NCI-H1436 treated with DMSO at 0.1 percent for 48 hours (cell line): ENCODE measurements at regions not wholly inside any gene's neighbourhood (a gene's known extent, or its start where the extent isn't known, plus 50 kb on each side); places are given as distances from the start of the nearest gene placed in this dataset.
"Not testable (repeated sequence)": the region's sequence is repeated elsewhere in the genome, so short reads cannot be mapped to it uniquely, and the experiment has no call there.

Experiments used
- DNase-seq: peaks from one replicate; lab custom pipeline; 2025; lab: John Stamatoyannopoulos, UW

GRCh38 chr2:4047961-4048891 is 344.9 kb downstream of the DCDC2C start:
- no peak for DNase-seq

DNA sequence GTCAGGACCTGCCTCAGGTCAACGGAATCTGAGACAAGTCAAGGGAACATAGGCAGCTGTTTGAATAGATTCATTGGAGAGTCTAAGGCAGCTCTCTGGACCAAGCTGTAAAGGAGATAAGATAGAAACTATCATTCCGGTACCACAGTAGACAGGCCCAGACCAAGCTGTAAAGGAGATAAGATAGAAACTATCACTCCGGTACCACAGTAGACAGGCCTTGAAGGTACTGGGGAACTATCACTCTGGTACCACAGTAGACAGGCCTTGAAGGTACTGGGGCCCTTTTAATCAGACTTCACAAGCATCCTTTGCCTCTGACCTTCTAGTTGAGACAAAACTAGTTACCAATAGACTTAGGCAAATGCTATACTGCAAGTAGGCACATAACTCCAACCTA is 346.1 kb downstream of the DCDC2C start:
- no peak for DNase-seq

- no peak for DNase-seq
Observed at GRCh38 chr2:4053769-4054493, 350.6 kb downstream of the DCDC2C start.

GRCh38 chr2:4066217-4066616 is 362.8 kb downstream of the DCDC2C start:
- no peak for DNase-seq

DNA sequence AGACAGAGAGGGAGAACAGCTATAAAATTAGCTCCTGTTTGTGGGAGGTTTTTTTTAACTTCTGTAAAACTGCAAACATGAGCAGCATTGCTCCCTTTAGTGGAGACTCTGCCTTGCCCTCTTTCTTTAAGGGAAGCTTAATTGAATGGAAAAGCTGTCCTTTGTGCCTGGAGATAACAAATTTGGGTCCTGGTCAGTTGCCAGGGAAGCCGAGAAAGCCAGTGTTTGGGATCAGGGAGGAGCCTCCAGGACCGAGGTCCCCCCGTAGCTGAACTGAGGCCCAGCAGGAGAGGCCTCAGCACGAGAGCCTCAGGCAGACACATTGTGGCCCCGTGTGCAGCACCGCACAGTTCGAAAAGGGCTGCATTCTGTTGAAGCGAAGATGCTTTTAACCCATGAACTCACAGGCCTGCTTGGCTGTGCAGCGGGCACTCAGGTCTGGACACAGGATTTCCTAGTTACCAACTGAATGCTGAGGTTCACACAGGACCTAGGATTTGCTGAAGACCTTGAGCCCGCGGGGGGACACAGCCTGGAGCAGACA is 369.7 kb downstream of the DCDC2C start:
- no peak for DNase-seq

- DNase-seq = peak; percentile 90
Observed at GRCh38 chr2:4077017-4077416, 373.6 kb downstream of the DCDC2C start.

GRCh38 chr2:4085186-4085585 is 381.8 kb downstream of the DCDC2C start:
- no peak for DNase-seq

- DNase-seq = peak; percentile 70
Observed at GRCh38 chr2:4090668-4091630, 387.6 kb downstream of the DCDC2C start.

GRCh38 chr2:4091869-4092268 is 388.5 kb downstream of the DCDC2C start:
- DNase-seq = no peak

- DNase-seq = no peak
Observed at GRCh38 chr2:4094743-4095142, 391.4 kb downstream of the DCDC2C start.

DNA sequence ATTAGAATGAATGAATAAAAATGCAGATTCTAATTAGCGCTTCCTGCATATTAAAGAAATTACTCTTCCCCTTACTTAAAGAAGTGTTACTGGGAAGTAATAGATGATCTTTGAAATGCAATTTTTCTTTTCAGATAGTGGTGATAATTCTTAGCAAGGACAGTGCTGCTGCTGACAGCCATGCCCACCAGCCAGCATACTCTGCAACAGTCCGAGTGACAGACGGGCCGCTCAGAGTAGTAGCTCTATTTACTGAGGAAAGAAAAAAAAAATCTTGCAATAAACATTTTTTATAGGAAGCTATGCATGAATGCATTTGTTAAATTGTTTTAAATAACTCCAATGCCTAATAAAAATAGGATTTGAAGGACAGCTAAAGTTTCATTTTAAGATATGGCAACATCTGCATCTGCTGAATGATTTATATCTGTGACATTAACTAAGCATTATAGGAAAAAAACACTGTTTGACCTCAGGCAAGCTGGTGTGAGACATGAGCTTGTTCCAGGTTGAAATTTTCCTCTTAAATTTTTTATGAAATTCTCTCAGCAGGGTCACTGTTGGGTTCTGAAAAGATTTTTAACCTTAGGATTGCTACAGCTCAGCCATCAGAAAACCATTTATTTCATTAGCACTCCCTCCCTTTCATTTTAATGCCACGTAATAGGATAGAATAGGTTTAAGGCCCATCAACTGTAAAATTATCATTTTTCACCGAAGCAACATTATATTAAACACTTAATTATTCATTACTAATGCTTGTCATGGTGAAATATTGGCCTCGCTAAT is 393.8 kb downstream of the DCDC2C start:
- no peak for DNase-seq

DNA sequence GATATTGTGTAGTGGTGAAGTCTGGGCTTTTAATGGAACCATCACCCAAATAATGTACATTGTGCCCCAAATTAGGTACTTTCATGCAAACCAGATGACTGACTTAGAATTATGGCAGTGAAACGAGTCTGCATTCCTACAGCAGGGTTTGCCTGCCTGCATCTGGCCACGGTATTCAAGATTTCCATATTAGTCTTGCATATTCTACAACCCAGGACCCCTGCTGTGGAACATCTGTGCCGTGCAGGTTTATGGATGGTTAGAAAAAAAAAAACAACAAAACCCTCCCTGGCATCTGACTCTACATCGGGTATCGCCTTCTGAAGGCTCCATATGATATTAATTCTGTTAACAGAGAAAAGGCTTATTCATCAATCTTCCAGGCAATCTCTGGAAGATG is 394.8 kb downstream of the DCDC2C start:
- no peak for DNase-seq

DNA sequence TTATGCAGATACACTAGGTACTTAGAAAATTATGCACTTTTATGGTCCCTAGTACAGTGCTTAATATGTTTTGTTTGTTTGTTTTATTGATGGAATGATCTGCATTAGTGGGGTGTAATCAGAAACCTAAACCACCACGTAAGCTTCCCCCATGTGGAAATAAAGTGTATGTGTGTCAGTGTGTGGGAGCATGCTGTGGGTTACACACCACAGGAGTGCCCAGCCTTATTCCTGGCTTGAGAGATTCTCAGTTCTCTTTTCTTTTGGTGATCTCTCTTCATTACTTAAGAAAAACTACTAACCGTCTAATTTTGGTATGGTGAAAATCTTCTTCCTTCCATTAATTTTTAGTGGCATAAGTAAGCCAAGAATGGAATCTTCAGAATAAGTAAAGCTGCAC is 398.6 kb downstream of the DCDC2C start:
- DNase-seq = no peak

DNA sequence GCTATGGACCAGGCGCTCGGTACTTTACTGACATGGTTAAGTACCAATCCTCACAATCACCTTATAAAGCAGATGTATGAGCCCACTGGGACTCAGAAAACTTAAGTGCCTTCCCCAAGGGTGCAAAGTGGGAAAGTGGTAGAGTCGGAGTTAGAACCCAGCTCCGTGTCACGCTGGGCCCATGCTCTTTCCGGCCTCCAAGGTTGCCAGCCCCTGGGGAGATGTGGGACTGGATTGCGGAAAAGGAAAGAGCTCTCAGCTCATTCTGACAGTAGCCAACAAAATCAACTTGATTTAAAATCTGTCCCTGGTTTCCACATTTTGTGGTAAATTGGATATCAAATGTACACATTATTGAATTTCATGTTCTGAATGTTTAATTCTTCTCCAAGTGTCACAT is 403.8 kb downstream of the DCDC2C start:
- no peak for DNase-seq

DNA sequence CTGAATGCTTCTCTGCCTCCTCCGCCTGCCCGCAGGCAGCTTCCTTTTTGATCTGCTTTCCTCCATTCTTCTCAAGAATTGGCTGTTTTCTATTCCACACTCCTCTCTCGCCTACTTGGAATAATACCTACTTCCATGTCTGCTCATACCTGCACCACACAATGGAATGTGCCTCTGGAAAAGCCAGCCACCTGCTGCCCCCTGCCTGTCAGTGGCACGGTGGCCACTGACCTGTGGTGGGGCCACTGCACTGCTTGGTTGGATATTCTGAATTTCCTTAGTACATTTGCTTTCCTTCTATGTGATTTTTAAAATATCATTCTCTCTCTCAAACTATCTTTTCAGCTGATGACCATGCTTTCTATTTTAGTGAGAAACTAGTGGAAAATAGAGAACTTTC is 406.9 kb downstream of the DCDC2C start:
- DNase-seq = no peak

DNA sequence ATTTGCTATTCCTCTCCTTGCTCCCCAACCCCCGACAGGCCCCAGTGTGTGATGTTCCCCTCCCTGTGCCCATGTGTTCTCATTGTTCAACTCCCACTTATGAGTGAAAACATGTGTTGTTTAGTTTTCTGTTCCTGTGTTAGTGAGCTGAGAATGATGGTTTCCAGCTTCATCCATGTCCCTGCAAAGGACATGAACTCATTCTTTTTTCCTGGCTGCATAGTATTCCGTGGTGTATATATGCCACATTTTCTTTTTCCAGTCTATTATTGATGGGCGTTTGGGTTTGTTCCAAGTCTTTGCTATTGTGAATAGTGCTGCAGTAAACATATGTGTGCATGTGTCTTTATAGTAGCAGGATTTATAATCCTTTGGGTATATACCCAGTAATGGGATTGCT is 412.1 kb downstream of the DCDC2C start:
- DNase-seq = not testable (repeated sequence)

- DNase-seq = no peak
Observed at GRCh38 chr2:4122726-4123125, 419.4 kb downstream of the DCDC2C start.

DNA sequence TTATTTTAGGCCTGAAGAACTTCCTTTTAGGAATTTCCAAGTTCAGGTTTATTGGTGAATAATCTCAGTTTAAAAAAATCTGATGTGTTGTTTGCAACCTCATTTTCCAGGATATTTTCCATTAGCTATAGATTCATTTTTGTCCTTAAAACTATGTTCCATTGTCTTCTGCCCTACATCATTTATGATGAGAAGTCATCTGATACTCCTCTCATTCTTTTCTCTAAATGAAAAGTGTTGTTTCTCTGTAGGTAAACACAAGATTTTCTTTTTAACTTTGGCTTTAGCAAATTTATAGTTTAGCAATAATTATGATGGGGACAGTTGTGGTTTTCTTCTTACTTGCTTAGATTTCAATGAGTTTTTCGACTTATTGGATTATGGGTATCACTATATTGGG is 427.3 kb downstream of the DCDC2C start:
- DNase-seq = no peak

GRCh38 chr2:4134551-4135550 is 431.5 kb downstream of the DCDC2C start:
- no peak for DNase-seq

- DNase-seq = no peak
Observed at GRCh38 chr2:4135765-4136164, 432.4 kb downstream of the DCDC2C start.
